SK-N-SH (cell line): ENCODE measurements at regions not wholly inside any gene's neighbourhood (a gene's known extent, or its start where the extent isn't known, plus 50 kb on each side); places are given as distances from the start of the nearest gene placed in this dataset.

Source experiments
- CTCF ChIA-PET: fragments of 300-600, 350-600 bp; formaldehyde crosslinking; extraction: SDS; loops from one replicate; lab custom pipeline; 2021; lab: Yijun Ruan, JAX
- POLR2A ChIA-PET: fragments of 350-600 bp; sonication (Branson Sonifier 250); formaldehyde crosslinking; extraction: SDS; loops from one replicate; lab custom pipeline; 2020; ENCODE audit warnings: antibody characterized with exemption, inconsistent platforms; lab: Yijun Ruan, JAX
- DNase-seq: peaks from one replicate; pipeline ENCODE4 v3.0.0; 2012
- H2AFZ ChIP-seq: fragments of 200-600 bp; sonication (generic); 2 replicates; pipeline ENCODE4 v1.8.1; 2016; ENCODE audit warnings: antibody characterized with exemption, mild to moderate bottlenecking, low read depth
- H3F3A ChIP-seq: fragments of 200-600 bp; sonication (generic); replicated peaks from 2 replicates; pipeline ENCODE3; 2016; ENCODE audit warnings: antibody characterized with exemption, mild to moderate bottlenecking; ENCODE audit not compliant: insufficient read depth
- H3K27ac ChIP-seq, 2 experiments: fragments of 200-500 bp in 1 of 2; fragments of 200-600 bp in 1 of 2; sonication (Bioruptor generic) in 1 of 2; sonication (generic), shearing (Covaris generic) in 1 of 2; 2 replicates each; pipeline versions ENCODE4 v1.5.1 to v1.6.1; 2014 to 2016; ENCODE audit warnings: low read depth in 2 of 2, inconsistent platforms in 1 of 2, low read length in 1 of 2, mild to moderate bottlenecking in 1 of 2, mixed read lengths in 1 of 2
- H3K27me3 ChIP-seq: fragments of 200-600 bp; sonication (generic), shearing (Covaris generic); 2 replicates; pipeline ENCODE4 v1.6.1; 2016; ENCODE audit warnings: mixed run types; ENCODE audit not compliant: insufficient read depth
- H3K36me3 ChIP-seq, 2 experiments: fragments of 200-500 bp in 1 of 2; fragments of 200-600 bp in 1 of 2; sonication (Bioruptor generic) in 1 of 2; sonication (generic) in 1 of 2; replicated peaks in 1 of 2; 2 replicates each; pipeline versions ENCODE3 to v1.5.1; 2014 to 2016; ENCODE audit warnings: low read length in 1 of 2, mild to moderate bottlenecking in 1 of 2; ENCODE audit not compliant: insufficient read depth in 2 of 2, control insufficient read depth in 1 of 2
- H3K4me1 ChIP-seq, 2 experiments: fragments of 200-500 bp in 1 of 2; fragments of 200-600 bp in 1 of 2; sonication (Bioruptor generic) in 1 of 2; sonication (generic), shearing (Covaris generic) in 1 of 2; 2 replicates each; pipeline versions ENCODE4 v1.5.1 to v1.6.1; 2014 to 2016; ENCODE audit warnings: low read depth in 1 of 2, low read length in 1 of 2, mixed run types in 1 of 2; ENCODE audit not compliant: insufficient read depth in 2 of 2, control insufficient read depth in 1 of 2
- H3K4me2 ChIP-seq: fragments of 200-600 bp; sonication (generic), shearing (Covaris generic); 2 replicates; pipeline ENCODE4 v1.6.1; 2017; ENCODE audit warnings: mixed run types
- H3K4me3 ChIP-seq, 2 experiments: fragments of 200-500 bp in 1 of 2; fragments of 200-600 bp in 1 of 2; sonication (Bioruptor generic) in 1 of 2; sonication (generic), shearing (Covaris generic) in 1 of 2; 2 replicates each; pipeline versions ENCODE4 v1.5.1 to v1.8.1; 2014 to 2016; ENCODE audit warnings: low read depth in 2 of 2, inconsistent platforms in 1 of 2, low read length in 1 of 2, mild to moderate bottlenecking in 1 of 2, mixed read lengths in 1 of 2, moderate library complexity in 1 of 2
- H3K79me2 ChIP-seq: fragments of 200-600 bp; sonication (generic); 2 replicates; pipeline ENCODE4 v1.8.1; 2017; ENCODE audit warnings: mild to moderate bottlenecking; ENCODE audit not compliant: insufficient read depth
- H3K9ac ChIP-seq: fragments of 200-600 bp; sonication (generic); 2 replicates; pipeline ENCODE4 v1.6.1; 2017; ENCODE audit warnings: mixed run types
- H3K9me2 ChIP-seq: fragments of 200-600 bp; sonication (generic); 2 replicates; pipeline ENCODE4 v1.6.1; 2017; ENCODE audit warnings: mixed run types
- H3K9me3 ChIP-seq: fragments of 200-600 bp; sonication (generic); 2 replicates; pipeline ENCODE4 v1.6.1; 2017; ENCODE audit warnings: mixed run types, mild to moderate bottlenecking, moderate library complexity
- H4K20me1 ChIP-seq: fragments of 200-600 bp; sonication (generic); 2 replicates; pipeline ENCODE4 v1.6.1; 2017; ENCODE audit warnings: mild to moderate bottlenecking, mixed run types; ENCODE audit not compliant: insufficient read depth
- ELF1 ChIP-seq: IDR thresholded peaks from 2 replicates; pipeline ENCODE4 v1.4.0; 2012
- EP300 ChIP-seq, 2 experiments: IDR thresholded peaks; 2 replicates each; pipeline versions ENCODE4 v1.4.0 to v1.6.1; 2012; ENCODE audit warnings: borderline replicate concordance in 1 of 2, low read depth in 1 of 2, low read length in 1 of 2
- EZH2phosphoT487 ChIP-seq: fragments of 200-600 bp; sonication (generic); IDR thresholded peaks from 2 replicates; pipeline ENCODE4 v1.6.1; 2017; ENCODE audit warnings: low read depth, mixed run types, mild to moderate bottlenecking, antibody characterized with exemption, moderate library complexity, borderline replicate concordance
- FOXJ3 ChIP-seq: sonication (generic); formaldehyde crosslinking; IDR thresholded peaks from 2 replicates; pipeline ENCODE4 v1.5.1; 2020; ENCODE audit warnings: mild to moderate bottlenecking, missing genetic modification reagents
- FOXM1 ChIP-seq: IDR thresholded peaks from 2 replicates; pipeline ENCODE4 v1.4.0; 2012; ENCODE audit warnings: low read depth, mild to moderate bottlenecking
- GABPA ChIP-seq: IDR thresholded peaks from 2 replicates; pipeline ENCODE4 v1.4.0; 2012; ENCODE audit warnings: low read depth, mild to moderate bottlenecking
- GATA2 ChIP-seq: sonication (generic); formaldehyde crosslinking; IDR thresholded peaks from 2 replicates; pipeline ENCODE4 v1.5.0; 2020; ENCODE audit warnings: mild to moderate bottlenecking, missing genetic modification reagents
- NFIC ChIP-seq: IDR thresholded peaks from 2 replicates; pipeline ENCODE4 v1.4.0; 2012; ENCODE audit warnings: borderline replicate concordance
- NRF1 ChIP-seq: IDR thresholded peaks from 2 replicates; pipeline ENCODE4 v1.6.1; 2012; ENCODE audit warnings: low read depth, mild to moderate bottlenecking, low read length
- RCOR1 ChIP-seq: fragments of 150-350 bp; IDR thresholded peaks from 2 replicates; pipeline ENCODE4 v1.6.1; 2017; ENCODE audit warnings: antibody characterized with exemption, low read length
- RFX5 ChIP-seq: IDR thresholded peaks from 2 replicates; pipeline ENCODE4 v1.6.1; 2012; ENCODE audit warnings: mild to moderate bottlenecking, improper control_type of control experiment, low read length
- RXRA ChIP-seq: IDR thresholded peaks from 2 replicates; pipeline ENCODE4 v1.4.0; 2012; ENCODE audit warnings: low read depth, mild to moderate bottlenecking, borderline replicate concordance
- SIN3A ChIP-seq: IDR thresholded peaks from 2 replicates; pipeline ENCODE4 v1.6.1; 2012; ENCODE audit warnings: low read depth, mild to moderate bottlenecking, low read length, moderate library complexity, borderline replicate concordance
- TCF12 ChIP-seq: IDR thresholded peaks from 2 replicates; pipeline ENCODE4 v1.4.0; 2012
- YY1 ChIP-seq: IDR thresholded peaks from 2 replicates; pipeline ENCODE4 v1.4.0; 2012; ENCODE audit warnings: low read depth, mild to moderate bottlenecking
- WGBS: methylation state at CpG from one replicate; pipeline ENCODE4 v1.1.6; 2017; ENCODE audit warnings: low lambda C conversion rate; 5-methylcytosine and 5-hydroxymethylcytosine counted together
- TF ChIP-seq, protein P1 (sequence below): IDR thresholded peaks from 2 replicates; pipeline ENCODE4 v1.6.1; 2012; ENCODE audit warnings: mild to moderate bottlenecking, low read depth, low read length, moderate library complexity
- TF ChIP-seq, protein P2 (sequence below): IDR thresholded peaks from 2 replicates; pipeline ENCODE4 v1.4.0; 2012; ENCODE audit warnings: low read depth, borderline replicate concordance
- TF ChIP-seq, protein P3 (sequence below): IDR thresholded peaks from 2 replicates; pipeline ENCODE4 v1.4.0; 2012; ENCODE audit warnings: low read depth
- TF ChIP-seq, protein P4 (sequence below): fragments of 150-350 bp; IDR thresholded peaks from 2 replicates; pipeline ENCODE4 v1.6.1; 2017; ENCODE audit warnings: antibody characterized with exemption, low read length, low read depth, borderline replicate concordance
- TF ChIP-seq, protein P5 (sequence below): fragments of 200-600 bp; sonication (generic); IDR thresholded peaks from 2 replicates; pipeline ENCODE4 v1.6.1; 2017; ENCODE audit warnings: antibody characterized with exemption, mild to moderate bottlenecking, moderate library complexity

DNA sequence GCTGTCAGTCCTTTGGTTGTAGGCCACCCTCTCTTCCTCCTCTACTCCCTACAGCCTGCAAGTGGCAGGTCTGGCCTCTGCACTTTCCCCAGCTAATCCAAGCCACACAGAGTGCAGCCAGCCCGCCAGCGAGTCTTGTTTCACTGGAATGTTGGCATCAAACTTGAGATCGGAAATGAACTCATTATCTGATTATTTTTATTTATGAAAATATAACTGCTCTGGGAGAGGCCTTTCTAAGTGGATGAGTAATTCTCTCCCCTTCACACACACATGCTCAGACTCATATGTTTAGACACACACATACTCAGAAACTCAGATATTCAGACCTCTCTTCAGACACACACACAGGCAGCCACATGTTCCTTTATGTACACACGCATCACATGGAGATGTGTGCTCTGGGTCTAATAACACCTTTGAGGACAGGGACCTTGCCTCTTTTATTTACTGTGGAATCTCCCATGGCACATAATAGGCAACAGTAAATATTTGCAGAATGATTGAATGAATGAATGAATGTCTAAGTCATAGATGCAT, 151.3 kb downstream of the ZFP36L2 start (continued):
- TF ChIP-seq GABPA (no peak), YY1 (no peak), RFX5 (no peak), NRF1 (no peak), RXRA (no peak), FOXM1 (no peak), SIN3A (peak; percentile 97; the same call in 1 of the 2 replicates), ELF1 (no peak), EZH2phosphoT487 (no peak), NFIC (no peak), TCF12 (no peak)
- TF ChIP-seq, protein P1, sequence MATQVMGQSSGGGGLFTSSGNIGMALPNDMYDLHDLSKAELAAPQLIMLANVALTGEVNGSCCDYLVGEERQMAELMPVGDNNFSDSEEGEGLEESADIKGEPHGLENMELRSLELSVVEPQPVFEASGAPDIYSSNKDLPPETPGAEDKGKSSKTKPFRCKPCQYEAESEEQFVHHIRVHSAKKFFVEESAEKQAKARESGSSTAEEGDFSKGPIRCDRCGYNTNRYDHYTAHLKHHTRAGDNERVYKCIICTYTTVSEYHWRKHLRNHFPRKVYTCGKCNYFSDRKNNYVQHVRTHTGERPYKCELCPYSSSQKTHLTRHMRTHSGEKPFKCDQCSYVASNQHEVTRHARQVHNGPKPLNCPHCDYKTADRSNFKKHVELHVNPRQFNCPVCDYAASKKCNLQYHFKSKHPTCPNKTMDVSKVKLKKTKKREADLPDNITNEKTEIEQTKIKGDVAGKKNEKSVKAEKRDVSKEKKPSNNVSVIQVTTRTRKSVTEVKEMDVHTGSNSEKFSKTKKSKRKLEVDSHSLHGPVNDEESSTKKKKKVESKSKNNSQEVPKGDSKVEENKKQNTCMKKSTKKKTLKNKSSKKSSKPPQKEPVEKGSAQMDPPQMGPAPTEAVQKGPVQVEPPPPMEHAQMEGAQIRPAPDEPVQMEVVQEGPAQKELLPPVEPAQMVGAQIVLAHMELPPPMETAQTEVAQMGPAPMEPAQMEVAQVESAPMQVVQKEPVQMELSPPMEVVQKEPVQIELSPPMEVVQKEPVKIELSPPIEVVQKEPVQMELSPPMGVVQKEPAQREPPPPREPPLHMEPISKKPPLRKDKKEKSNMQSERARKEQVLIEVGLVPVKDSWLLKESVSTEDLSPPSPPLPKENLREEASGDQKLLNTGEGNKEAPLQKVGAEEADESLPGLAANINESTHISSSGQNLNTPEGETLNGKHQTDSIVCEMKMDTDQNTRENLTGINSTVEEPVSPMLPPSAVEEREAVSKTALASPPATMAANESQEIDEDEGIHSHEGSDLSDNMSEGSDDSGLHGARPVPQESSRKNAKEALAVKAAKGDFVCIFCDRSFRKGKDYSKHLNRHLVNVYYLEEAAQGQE = 0 out of 2 replicates have a peak, but pooled peaks have one; percentile 18
- TF ChIP-seq, protein P2, sequence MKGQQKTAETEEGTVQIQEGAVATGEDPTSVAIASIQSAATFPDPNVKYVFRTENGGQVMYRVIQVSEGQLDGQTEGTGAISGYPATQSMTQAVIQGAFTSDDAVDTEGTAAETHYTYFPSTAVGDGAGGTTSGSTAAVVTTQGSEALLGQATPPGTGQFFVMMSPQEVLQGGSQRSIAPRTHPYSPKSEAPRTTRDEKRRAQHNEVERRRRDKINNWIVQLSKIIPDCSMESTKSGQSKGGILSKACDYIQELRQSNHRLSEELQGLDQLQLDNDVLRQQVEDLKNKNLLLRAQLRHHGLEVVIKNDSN = no peak
- TF ChIP-seq, protein P3, sequence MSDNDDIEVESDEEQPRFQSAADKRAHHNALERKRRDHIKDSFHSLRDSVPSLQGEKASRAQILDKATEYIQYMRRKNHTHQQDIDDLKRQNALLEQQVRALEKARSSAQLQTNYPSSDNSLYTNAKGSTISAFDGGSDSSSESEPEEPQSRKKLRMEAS = no peak
- TF ChIP-seq, all 33 proteins: peak for 9

DNA sequence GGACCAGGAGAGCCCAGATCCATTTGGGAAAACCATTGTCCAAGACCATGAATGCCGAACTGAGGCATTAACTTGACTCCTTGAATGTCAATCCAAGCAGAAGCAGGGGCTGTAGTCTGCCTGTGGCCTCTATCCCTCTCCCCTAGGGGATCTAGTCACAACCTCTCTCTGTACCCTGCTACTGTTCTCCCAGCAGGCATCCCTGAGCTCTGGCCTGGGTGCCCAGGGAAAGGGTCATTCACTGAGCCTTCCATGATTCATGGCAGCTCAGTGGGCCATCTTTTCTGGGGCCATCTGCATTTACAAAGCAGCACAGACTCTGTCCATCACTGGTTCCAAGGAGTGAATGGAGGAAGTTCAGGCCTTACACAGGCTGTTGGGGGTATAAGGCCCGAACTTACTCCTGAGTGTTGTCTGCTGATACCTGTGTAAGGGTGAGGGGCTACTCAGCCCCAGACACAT, 151.8 kb downstream of the ZFP36L2 start:
- H4K20me1 ChIP-seq = no peaks in the 10 kb centered on the region
- H3K4me1 ChIP-seq = peaks cover 49 to 67% of the 10 kb centered on the region in 2 experiments
- H3K27me3 ChIP-seq = no peaks in the 10 kb centered on the region
- no peaks in the 10 kb centered on the region for H3K9me2 ChIP-seq
- CTCF ChIA-PET = interaction anchor here (0.7 to 1.4 kb wide), 2 partner anchors 9 to 50 kb away, joined by 3 to 4 read pairs; no protein-coding TSS in a partner anchor
- H3K4me2 ChIP-seq = peak overlapping the region; percentile 38
- no peaks in the 10 kb centered on the region for H3K79me2 ChIP-seq
- H3F3A ChIP-seq = peaks cover 23% of the 10 kb centered on the region
- H3K27ac ChIP-seq = peak overlapping the region; percentile 95 to 99
- H3K9me3 ChIP-seq = no peaks in the 10 kb centered on the region
- H2AFZ ChIP-seq = no peak overlapping the region
- no peaks in the 10 kb centered on the region for H3K36me3 ChIP-seq
- H3K9ac ChIP-seq = peak overlapping the region; percentile 67
- TF ChIP-seq SIN3A = no peak
- no peak for TF ChIP-seq RCOR1
- TF ChIP-seq RXRA = no peak
- TF ChIP-seq RFX5 = no peak
- TF ChIP-seq EP300 (IDR thresholded peaks at IDR 0.05; ENCODE audit: borderline replicate concordance in 1 of 2, low read depth in 1 of 2, low read length in 1 of 2) = no peak
- TF ChIP-seq, protein P4, sequence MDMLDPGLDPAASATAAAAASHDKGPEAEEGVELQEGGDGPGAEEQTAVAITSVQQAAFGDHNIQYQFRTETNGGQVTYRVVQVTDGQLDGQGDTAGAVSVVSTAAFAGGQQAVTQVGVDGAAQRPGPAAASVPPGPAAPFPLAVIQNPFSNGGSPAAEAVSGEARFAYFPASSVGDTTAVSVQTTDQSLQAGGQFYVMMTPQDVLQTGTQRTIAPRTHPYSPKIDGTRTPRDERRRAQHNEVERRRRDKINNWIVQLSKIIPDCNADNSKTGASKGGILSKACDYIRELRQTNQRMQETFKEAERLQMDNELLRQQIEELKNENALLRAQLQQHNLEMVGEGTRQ = no peak
- no peak for TF ChIP-seq ELF1
- no peak for TF ChIP-seq FOXJ3 (CRISPR knock-in tag)
- no peak for TF ChIP-seq GATA2 (CRISPR knock-in tag)
- TF ChIP-seq, protein P3 = no peak
- TF ChIP-seq, protein P5, sequence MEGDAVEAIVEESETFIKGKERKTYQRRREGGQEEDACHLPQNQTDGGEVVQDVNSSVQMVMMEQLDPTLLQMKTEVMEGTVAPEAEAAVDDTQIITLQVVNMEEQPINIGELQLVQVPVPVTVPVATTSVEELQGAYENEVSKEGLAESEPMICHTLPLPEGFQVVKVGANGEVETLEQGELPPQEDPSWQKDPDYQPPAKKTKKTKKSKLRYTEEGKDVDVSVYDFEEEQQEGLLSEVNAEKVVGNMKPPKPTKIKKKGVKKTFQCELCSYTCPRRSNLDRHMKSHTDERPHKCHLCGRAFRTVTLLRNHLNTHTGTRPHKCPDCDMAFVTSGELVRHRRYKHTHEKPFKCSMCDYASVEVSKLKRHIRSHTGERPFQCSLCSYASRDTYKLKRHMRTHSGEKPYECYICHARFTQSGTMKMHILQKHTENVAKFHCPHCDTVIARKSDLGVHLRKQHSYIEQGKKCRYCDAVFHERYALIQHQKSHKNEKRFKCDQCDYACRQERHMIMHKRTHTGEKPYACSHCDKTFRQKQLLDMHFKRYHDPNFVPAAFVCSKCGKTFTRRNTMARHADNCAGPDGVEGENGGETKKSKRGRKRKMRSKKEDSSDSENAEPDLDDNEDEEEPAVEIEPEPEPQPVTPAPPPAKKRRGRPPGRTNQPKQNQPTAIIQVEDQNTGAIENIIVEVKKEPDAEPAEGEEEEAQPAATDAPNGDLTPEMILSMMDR = no peak
- H3K4me3 ChIP-seq = no peak overlapping the region
- DNase-seq = no peak
- 28% methylated on average over 2 of the region's 2 CpGs for WGBS
- POLR2A ChIA-PET = no interaction called here
